Activated CD8-positive, alpha-beta memory T cell treated with anti-CD3 and anti-CD28 coated beads for 36 hours (primary cell): ENCODE measurements at regions not wholly inside any gene's neighbourhood (a gene's known extent, or its start where the extent isn't known, plus 50 kb on each side); places are given as distances from the start of the nearest gene placed in this dataset.

ENCODE experiments used
- CTCF ChIA-PET: fragments of 350-600 bp; sonication (Branson Sonifier 250); formaldehyde crosslinking; loops from one replicate; lab custom pipeline; 2021; ENCODE audit warnings: antibody characterized with exemption; lab: Charles Lee
- POLR2A ChIA-PET: fragments of 350-600 bp; sonication (Branson Sonifier 250); formaldehyde crosslinking; loops from one replicate; lab custom pipeline; 2021; ENCODE audit warnings: antibody characterized with exemption; lab: Charles Lee

DNA sequence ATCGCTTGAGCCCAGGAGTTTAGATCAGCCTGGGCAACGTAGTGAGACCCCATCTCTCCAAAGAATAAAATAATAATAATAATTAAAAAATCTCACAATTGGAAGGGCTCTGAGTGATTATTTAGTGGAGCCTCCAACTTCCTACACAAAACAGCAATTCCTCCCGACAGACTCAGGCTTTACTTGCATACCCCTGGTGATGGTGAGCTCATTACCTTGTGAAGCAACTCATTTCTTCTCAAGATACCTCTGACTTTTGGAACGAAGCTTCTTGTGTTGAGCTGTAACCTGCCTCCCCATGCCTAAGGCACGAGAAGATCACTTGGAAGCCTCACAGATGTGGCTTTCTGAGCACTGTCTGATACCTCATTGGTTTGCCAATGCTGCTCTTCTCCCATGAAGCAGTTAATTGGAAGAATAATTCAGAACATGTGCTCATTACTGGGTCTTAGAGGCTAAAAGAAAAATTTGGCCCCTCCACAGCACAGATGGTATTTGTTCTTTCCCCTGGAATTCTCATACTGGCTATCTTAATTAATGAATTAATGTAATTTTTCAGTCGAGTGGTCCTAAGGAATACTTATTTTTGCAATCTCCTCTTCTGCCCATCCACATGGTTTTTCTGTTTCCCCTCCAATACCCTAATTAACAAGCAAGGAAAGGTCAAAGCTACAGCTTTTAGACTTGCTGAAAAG lies 769.0 kb downstream of the TYW1 start:
- ChIA-PET POLR2A (no interaction called here), CTCF (no interaction called here)

DNA sequence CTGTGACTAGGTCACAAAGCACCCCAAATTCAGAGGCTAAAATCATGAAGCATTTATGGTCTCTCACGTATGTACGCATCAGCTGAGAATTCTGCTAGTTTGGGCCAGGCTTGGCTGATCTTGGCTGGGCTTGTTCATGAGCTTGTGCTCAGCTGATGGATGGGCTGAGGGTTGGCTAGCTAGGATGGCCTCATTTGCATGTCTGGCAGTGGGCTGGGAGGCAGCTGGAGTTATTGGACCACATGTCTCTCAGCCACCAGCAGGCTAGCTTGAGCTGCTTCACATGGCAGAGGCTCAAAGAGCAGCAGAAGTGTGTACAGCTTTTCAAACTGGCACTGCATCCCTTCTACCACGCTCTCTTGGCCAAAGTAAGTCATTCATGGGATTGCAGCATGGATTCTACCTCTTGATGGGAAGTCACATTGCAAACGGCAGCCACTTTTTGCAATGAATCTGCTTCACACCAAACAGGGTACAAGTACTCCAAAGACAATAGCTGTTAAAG lies 770.3 kb downstream of the TYW1 start:
- ChIA-PET CTCF (no interaction called here), POLR2A (no interaction called here)

DNA sequence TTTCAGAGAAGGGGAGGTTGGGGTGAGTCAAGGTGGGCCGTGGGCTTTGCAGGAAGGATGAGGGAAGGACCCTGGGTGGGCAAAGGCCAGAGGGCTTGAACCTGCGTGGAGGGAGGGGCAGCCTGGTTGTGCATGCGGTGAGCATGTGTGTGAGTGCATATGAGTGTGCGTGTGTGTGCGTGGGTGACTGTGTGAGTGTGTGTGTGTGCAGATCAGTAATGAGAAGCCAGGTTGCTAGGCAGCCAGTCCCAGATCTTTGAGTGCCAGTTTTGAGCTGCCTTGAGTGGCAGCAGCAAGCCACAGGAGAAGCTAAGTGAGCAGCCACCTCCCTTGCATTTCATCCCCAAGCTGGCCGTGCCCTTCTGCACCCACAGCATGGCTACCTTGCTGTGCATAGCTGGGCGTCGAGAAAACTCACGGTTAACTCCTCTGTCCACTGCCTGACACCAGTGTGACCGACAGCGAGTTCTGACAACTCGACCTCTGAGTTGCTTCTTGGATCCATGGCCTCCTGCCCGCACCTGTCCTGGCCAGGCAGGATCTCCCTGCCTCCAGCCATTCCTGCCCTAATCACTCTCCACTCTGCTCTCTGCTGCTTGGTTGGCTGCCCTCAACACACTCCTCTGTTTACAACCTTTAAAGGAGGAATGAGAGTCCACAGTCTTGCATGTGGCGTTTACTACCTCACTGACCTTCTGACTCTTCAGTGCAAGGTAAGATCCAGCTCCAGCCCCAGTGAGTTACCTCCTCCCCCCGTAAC lies 775.4 kb downstream of the TYW1 start:
- CTCF ChIA-PET: no interaction called here
- POLR2A ChIA-PET: no interaction called here

DNA sequence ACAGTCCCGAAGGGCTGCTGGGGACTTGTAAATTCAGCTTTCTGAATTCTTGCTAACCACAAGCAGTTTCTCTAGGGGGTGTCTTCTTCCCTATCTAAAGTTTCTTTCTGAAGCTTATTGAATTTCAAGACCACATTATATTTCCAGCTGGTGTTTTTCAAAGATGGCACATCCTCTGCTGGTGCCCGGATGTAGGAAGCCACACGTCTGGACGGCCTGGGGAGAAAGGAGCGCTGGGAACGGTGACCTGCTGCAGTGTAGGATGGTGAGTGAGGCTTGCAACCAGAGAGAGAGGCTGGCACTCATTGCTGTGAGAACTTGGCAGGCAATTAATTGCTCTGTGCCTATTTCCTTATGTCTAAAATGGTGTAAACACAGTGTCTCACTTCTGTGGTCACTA lies 776.4 kb downstream of the TYW1 start:
- ChIA-PET POLR2A (no interaction called here), CTCF (no interaction called here)

DNA sequence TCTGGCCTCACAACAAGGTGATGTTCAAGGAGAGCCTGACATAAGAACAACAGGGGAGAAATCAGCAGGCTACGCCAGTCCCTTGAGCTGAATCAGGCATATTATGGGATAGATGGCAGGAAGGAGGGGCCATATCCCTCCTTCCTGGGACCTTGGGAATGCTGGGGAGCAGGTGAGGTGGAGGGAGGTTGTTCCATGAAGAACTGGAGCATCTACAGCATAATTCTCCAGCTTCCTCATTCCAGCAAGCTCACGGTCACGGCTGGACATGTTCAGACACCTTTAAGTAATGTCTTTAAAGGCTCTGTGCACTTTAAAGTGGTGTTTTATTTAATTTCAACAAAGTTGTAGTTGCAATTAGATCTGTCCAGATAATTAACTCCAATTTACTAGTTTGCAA lies 780.5 kb downstream of the TYW1 start:
- ChIA-PET POLR2A (no interaction called here), CTCF (no interaction called here)

DNA sequence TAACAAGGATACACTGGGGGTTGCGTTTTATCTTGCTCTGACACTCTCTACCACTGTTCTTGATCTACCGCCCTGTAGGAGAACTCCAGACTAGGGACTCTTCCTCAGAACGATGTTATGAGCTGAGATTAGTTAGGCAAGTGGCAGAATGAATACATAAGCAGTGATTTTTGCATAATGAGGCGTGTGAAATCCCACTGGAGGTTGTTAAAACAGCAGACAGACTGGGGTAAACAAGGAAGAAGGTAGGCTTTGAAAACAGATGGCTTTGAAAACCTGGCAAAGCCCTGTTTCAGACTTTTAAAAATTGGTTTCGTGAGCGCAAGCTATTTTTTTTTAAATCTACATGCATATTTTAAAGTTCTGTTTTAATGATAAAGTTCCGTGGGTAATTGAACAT lies 785.2 kb downstream of the TYW1 start:
- POLR2A ChIA-PET: no interaction called here
- CTCF ChIA-PET: no interaction called here

DNA sequence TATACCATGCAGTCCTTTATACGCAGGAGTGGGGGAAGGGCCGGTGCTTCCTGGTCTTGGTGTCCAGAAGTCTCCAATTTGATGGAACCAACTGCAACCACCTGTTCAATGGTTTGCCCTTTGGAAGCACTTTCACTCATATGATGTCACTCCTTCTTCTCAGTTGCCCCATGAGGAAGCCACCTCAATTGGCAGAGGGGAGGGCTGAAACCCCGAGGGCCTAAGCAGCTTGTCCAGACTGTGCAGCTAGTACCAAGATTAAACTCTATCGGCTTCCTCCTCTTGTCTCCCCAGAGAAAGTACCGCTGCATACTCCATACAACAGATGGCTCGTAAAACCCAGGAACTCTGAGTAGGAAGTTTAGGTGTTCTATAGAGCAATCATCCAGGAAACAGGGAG lies 789.4 kb downstream of the TYW1 start:
- ChIA-PET CTCF (no interaction called here), POLR2A (no interaction called here)

DNA sequence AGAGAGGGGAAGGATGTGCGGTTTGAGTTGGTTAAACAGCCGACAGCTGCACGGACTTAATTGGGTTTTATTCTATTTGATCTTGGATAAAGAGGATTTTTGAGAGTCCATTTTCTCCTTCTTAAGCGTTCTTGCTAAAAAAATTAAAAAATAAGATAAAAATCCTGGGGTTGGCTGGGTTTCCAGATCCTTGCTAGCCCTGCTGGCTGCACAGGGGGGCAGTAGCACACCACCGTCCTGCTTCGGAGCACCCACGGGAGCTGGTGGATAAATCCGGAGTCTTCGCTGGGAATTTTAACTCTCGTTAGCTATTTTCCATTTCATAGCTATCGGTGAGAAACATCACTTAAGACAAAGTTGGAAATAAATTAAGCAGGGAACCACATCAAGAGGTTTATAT lies 792.0 kb downstream of the TYW1 start:
- CTCF ChIA-PET: no interaction called here
- POLR2A ChIA-PET: no interaction called here

DNA sequence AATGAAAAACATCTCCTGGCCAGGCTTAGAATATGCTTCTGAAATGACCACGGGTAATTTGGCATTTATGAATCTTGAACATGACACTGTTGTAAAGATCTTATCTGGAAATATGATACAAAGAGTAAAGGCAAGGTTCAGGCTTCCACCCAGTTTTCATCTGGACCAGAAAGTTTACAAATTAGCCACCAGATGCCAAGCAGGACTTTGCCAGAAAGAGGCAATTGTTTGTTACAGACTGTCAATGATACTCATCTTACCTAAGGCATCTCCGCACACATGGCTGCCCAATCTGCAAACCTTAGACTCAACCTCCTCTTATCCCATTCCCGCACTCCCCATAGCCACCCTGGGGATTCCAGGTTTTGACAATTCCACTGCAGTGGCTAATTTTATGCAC lies 795.3 kb downstream of the TYW1 start:
- CTCF ChIA-PET: no interaction called here
- POLR2A ChIA-PET: no interaction called here

DNA sequence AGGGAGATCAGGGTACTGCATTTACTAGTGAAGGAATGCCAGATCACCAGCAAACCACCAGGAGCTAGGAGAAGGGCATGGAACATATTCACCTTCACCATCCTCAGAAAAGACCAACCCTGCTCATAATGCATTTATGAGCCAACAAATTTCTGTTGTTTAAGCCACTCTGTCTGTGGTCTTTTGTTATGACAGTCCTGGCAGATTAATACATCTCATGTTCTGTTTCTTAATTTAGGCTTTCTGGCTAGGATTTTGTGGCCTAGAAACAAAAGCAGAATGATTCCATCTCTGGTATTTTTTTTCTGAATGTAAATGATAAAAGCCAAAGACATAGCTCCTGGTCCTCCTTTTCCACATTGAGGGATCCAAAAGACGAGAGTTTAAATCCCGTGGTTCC lies 797.9 kb downstream of the TYW1 start:
- CTCF ChIA-PET: no interaction called here
- POLR2A ChIA-PET: no interaction called here

DNA sequence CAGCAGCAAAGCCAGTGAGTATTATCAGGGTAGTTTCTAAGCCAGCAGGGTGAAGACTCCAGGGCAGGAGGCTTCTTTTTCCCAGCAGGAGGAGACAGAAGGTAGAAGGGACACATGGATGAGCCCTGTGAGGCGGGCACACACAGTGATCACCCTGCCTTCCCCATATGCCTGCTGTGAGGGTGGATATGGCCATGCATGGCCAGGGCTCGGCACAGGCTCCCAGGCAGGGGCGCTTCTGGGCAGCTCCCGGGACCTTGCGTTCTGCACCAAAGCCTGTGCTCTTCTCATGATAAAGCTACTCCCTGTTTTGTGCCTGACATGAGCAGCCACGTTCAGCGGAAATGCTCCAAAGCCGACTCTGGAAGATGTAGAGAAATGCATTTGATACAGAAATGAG lies 807.2 kb downstream of the TYW1 start:
- CTCF ChIA-PET: no interaction called here
- POLR2A ChIA-PET: no interaction called here

DNA sequence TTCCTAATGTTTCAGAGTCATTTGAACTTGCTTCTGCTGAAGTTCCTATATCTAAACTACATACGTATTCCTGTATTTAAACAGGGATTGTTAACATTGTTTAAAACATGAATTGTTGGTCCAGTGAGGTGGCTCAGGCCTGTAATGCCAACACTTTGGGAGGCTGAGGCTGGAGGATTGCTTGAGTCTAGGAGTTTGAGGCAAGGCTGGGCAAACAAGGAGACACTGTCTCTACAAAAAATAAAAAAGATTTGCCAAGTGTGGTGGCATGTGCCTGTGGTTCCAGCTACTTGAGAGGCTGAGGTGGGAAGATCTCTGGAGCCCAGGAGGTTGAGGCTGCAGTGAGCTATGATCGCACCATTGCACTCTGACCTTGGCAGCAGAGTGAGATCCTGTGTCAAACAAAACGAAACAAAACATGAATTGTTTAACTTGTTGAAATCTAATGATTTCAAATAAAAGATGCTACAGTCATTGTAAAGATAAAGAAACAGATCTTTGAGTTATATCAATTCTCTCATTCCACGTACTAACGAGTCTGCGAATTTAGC lies 809.4 kb downstream of the TYW1 start:
- POLR2A ChIA-PET: no interaction called here
- CTCF ChIA-PET: no interaction called here

DNA sequence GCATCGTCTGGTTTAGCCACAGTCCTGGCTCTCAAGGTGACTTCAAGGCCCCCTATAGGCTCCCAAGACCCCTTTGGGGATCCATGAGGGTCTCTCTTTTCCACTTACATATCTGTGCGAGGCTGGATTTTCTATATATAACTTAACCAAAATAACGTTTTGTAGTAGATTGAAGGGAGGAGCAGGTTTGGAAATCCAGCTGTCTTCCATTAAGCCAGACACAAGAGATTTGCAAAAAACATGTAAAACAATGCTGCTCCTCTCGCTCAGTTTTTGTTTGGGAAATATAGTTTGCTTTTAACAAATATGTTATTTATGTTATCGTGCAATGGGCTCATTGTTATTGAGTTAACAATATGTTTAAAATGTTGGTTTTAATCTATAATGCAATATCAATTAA lies 811.2 kb downstream of the TYW1 start:
- ChIA-PET POLR2A (no interaction called here), CTCF (no interaction called here)

DNA sequence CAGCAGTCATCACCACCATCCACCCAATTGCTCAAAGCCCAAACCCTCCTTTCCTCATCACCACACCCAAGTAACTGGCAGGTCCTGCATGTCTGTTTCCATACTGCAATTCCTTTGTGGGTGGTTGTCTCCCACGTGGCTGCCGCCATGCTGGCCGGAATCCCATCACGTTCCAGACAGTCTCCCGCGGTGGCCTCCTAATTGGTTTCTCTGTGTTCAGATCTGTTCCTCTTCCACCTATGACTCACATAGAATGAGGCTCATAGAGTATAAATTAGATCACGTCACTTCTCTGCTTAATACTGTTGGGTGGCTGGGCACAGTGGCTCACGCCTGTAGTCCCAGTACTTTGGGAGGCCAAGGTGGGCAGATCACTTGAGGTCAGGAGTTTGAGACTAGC lies 813.0 kb downstream of the TYW1 start:
- POLR2A ChIA-PET: no interaction called here
- CTCF ChIA-PET: no interaction called here

DNA sequence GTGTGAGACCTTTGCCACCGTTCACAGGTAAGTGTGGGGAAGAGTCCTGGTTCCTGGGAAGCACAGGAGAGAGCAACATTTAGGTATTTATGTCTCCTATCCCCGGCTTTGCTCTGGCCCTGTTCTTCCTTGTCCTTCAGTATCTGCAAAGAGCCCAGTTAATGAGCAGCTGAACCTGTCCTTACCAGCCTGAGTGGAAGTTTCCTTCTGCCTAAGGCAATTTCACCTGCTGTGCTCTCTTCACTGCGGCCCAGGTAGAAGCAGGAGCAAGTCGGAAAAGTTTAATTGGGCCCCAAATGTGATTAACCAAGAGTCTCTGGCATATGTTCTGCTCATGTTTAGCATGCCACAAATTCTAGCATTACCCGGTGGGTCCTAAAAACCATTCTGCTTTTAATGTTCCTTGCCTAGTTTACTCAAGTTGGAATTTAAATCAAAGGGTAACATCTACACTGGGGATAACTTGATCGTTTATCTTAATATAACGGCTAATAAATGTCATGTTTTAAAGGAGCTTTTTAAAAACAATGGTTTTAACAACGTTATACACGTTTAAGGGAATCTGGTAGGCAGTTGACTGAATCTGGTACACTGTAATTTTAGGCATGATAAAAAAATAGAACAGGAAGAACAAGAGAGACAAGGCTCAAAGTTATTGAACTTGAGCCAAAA lies 817.1 kb downstream of the TYW1 start:
- ChIA-PET POLR2A (no interaction called here), CTCF (no interaction called here)

DNA sequence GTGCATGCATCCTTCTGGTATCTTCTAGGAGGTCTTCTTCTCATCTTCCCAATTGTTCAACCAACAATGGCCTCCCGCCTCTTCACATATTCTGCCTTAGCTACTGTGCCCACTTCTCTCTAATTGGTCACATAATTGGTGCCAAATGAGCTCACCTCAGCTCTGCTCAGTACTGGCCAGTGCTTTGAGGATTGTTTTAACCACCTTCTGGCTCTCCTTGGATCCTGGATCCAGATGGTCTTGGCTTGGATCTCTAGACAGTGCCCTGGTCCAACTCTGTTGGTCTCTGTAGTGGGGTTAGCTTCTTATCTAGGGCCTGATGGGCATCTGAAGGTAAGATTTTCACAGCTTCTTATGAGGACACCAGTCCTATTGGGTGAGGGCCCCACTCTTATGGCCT lies 820.8 kb downstream of the TYW1 start:
- CTCF ChIA-PET: no interaction called here
- POLR2A ChIA-PET: no interaction called here

DNA sequence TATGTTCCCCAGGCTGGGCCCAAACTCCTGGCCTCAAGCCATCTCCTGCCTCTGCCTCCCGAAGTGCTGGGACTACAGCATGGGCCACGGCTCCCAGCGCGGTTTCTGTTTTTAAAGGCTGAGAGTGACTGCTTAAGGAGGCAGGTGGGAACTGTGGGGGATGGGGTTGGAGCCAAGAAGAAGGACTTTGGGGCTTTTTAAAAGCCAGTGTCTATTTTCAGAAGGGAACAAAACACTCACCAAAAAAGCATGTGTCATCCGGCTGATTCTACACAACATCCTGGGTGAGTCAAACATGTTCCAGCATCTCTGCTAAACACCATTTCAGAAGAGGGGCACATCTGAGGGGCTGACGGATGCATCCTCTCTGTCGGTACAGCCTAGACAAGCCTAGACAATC lies 824.5 kb downstream of the TYW1 start:
- ChIA-PET POLR2A (no interaction called here), CTCF (no interaction called here)

DNA sequence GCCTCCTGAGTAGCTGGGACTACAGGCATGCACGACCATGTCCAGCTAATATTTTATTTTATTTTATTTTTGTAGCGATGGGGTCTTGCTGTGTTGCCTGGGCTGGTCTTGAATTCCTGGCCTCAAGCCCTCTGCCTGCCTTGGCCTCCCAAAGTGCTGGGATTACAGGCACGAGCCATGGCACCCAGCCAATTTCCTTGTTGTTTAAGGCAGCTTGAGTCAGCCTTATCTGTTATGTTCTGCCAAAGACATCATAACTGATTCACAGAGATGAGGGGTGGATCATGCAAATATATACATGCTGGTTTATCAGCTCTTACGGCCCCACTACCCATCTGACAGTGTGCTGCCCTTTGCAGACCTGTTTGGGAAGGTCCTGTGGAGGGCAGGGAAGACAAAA lies 826.7 kb downstream of the TYW1 start:
- ChIA-PET CTCF (no interaction called here), POLR2A (no interaction called here)

DNA sequence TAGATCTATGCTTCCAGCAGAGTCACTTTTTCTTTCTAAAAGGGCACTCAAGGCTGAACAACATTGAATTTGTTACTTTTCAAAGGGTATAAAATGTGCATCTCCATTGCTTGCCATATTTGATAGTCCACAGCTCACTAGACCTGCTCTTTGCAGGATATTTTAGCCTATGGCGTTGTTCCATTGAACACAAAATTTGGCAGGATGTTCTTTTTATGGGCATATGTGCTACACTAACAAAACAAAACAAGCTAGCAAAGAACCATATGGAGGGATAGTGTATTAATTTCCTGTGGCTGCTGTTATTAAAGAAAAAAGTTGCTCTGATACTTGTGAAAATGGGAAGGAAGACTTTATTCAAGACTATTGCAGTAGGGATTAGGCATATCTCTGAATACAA lies 828.7 kb downstream of the TYW1 start:
- CTCF ChIA-PET: no interaction called here
- POLR2A ChIA-PET: no interaction called here

DNA sequence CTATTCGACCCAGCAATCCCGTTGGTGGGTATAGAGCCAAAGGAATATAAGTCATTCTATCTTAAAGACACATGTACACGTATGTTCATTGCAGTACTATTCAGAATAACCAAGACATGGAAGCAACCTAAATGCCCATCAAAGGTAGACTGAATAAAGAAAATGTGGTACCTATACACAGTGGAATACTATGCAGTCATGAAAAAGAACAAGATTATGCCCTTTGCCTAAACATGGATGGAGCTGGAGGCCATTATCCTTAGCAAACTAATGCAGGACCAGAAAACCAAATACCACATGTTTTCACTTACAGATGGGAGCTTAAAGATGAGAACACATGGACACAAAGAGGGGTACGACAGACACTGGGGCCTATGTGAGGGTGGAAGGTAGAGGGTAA lies 845.3 kb downstream of the TYW1 start:
- POLR2A ChIA-PET: no interaction called here
- CTCF ChIA-PET: no interaction called here

DNA sequence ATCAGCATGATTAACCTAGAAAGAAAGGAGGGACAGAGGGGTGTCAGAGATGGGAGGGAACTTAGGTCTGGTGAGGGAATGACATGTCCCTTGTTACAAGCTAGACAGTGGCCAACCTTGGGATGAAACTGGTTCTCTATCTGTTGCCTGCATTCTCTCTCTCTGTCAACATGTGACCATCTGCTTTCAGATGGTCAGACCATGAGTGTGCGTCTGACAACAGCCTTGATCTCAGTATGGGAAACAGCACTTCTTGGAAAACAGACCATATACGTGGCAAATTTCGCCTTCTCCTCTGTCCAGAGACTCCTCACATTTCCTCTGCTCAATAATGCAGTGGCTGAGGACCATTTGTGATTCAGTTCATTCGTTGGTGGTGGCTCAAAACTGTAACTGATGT lies 845.9 kb downstream of the TYW1 start:
- CTCF ChIA-PET: no interaction called here
- POLR2A ChIA-PET: no interaction called here
